IMR-90 (cell line): ENCODE measurements at regions not wholly inside any gene's neighbourhood (a gene's known extent, or its start where the extent isn't known, plus 50 kb on each side); places are given as distances from the start of the nearest gene placed in this dataset.

ENCODE experiments used
- CTCF ChIP-seq: conservative IDR thresholded peaks from 2 replicates; pipeline ENCODE4 v1.5.1; 2012; ENCODE audit warnings: mild to moderate bottlenecking, low read depth, low read length, improper control_type of control experiment
- MAZ ChIP-seq: IDR thresholded peaks from 2 replicates; pipeline ENCODE4 v1.6.1; 2012; ENCODE audit warnings: low read depth, mild to moderate bottlenecking, low read length, improper control_type of control experiment, moderate library complexity, borderline replicate concordance
- POLR2A ChIP-seq: IDR thresholded peaks from 2 replicates; pipeline ENCODE4 v1.6.1; 2012; ENCODE audit warnings: mild to moderate bottlenecking, low read depth, low read length
- RFX5 ChIP-seq: IDR thresholded peaks from 2 replicates; pipeline ENCODE4 v1.8.0; 2012; ENCODE audit warnings: low read depth, mild to moderate bottlenecking, low read length, moderate library complexity
- SMC3 ChIP-seq: fragments of 150-350 bp; IDR thresholded peaks from 2 replicates; pipeline ENCODE4 v1.6.1; 2016; ENCODE audit warnings: low read depth, mild to moderate bottlenecking, antibody characterized with exemption, low read length, moderate library complexity
- USF2 ChIP-seq: fragments of 150-350 bp; IDR thresholded peaks from 2 replicates; pipeline ENCODE4 v1.6.1; 2017; ENCODE audit warnings: mild to moderate bottlenecking, antibody characterized with exemption, low read length, low read depth
- TF ChIP-seq, protein P1 (sequence below): fragments of 150-350 bp; IDR thresholded peaks from 2 replicates; pipeline ENCODE4 v1.6.1; 2016; ENCODE audit warnings: low read depth, mild to moderate bottlenecking, low read length, moderate library complexity, borderline replicate concordance

DNA sequence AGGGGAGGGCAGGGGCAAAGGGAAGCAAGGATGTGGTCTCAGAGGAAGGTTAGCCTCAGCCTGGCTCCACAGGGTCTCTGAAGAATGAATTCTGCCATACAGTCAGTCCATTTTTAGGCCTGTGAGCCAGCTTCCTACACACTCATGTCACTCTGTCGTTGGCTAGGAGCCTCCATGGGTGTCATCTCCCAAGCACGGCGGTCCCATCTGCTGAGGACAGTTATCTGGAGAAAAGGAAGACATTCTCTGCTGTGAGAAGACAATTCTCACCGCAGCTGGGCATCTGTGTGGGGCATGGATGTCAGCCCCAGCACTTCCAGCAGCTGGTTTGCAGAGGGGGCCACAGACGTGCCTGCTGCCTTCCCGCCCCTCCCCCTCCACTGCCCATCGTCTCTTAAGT lies 167.6 kb downstream of the LINC00237 start:
- TF ChIP-seq CTCF: no peak
- no peak for TF ChIP-seq POLR2A
- no peak for TF ChIP-seq RFX5
- TF ChIP-seq SMC3: no peak
- TF ChIP-seq USF2: no peak
- TF ChIP-seq MAZ: no peak
- TF ChIP-seq, protein P1, sequence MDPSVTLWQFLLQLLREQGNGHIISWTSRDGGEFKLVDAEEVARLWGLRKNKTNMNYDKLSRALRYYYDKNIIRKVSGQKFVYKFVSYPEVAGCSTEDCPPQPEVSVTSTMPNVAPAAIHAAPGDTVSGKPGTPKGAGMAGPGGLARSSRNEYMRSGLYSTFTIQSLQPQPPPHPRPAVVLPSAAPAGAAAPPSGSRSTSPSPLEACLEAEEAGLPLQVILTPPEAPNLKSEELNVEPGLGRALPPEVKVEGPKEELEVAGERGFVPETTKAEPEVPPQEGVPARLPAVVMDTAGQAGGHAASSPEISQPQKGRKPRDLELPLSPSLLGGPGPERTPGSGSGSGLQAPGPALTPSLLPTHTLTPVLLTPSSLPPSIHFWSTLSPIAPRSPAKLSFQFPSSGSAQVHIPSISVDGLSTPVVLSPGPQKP: no peak
